Esophagus squamous epithelium (tissue), 5 donors: ENCODE measurements at regions not wholly inside any gene's neighbourhood (a gene's known extent, or its start where the extent isn't known, plus 50 kb on each side); places are given as distances from the start of the nearest gene placed in this dataset.

Experiments
- DNase-seq: peaks from one replicate; lab custom pipeline; 2025; lab: John Stamatoyannopoulos, UW
- H3K27ac ChIP-seq, 4 donors: fragments of 200-600 bp; sonication (generic); one replicate each; pipeline ENCODE4 v1.5.1; 2016 to 2019; ENCODE audit warnings: mild to moderate bottlenecking in 1 of 4
- H3K27me3 ChIP-seq, 4 donors: fragments of 200-600 bp; sonication (generic); 1 replicate in 3 of 4; 2 replicates in 1 of 4; pipeline versions ENCODE4 v1.5.1 to v1.6.0; 2017 to 2021; ENCODE audit warnings: antibody characterized with exemption in 1 of 4
- H3K36me3 ChIP-seq, 3 donors: fragments of 200-600 bp; sonication (generic); one replicate each; pipeline ENCODE4 v1.5.1; 2016 to 2019
- H3K4me1 ChIP-seq, 3 donors: fragments of 200-600 bp; sonication (generic); one replicate each; pipeline ENCODE4 v1.5.1; 2017 to 2019
- H3K4me3 ChIP-seq, 4 donors: fragments of 200-600 bp; sonication (generic); 1 replicate in 3 of 4; 2 replicates in 1 of 4; pipeline ENCODE4 v1.5.1; 2016 to 2019; ENCODE audit warnings: mild to moderate bottlenecking in 2 of 4, moderate library complexity in 1 of 4
- H3K9me3 ChIP-seq, 3 donors: fragments of 200-600 bp; sonication (generic); one replicate each; pipeline ENCODE4 v1.5.1; 2016 to 2019
- CTCF ChIP-seq, 6 experiments: fragments of 450-650 bp in 4 of 6; fragments of 200-600 bp in 2 of 6; sonication (generic) in 2 of 6; IDR thresholded peaks; one replicate each; pipeline ENCODE4 v1.5.1; 2016 to 2019; ENCODE audit warnings: antibody characterized with exemption in 6 of 6, mild to moderate bottlenecking in 4 of 6, moderate library complexity in 4 of 6
- POLR2A ChIP-seq, 4 donors: fragments of 450-650 bp; IDR thresholded peaks; one replicate each; pipeline ENCODE4 v1.6.1; 2017; ENCODE audit warnings: antibody characterized with exemption in 4 of 4, mild to moderate bottlenecking in 4 of 4, moderate library complexity in 3 of 4
- WGBS, 2 donors: methylation state at CpG; one replicate each; pipeline ENCODE4 v1.1.5; 2018; 5-methylcytosine and 5-hydroxymethylcytosine counted together
- intact Hi-C: fragments of 100-400 bp; cut with DNase I; formaldehyde crosslinking; loops from one replicate; pipeline ENCODE4 v1.15.0; 2022
- donor health status: DM: yes; HTN: yes; CAD: no.

GRCh38 chr12:105935106-105935505 is 203.6 kb downstream of the NUAK1 start:
- no peaks in the 10 kb centered on the region for H3K9me3 ChIP-seq
- DNase-seq: no peak
- H3K36me3 ChIP-seq: no peaks in the 10 kb centered on the region
- intact Hi-C loops: no loop called here
- no peak overlapping the region for H3K27ac ChIP-seq
- 63 to 68% methylated on average over 6 of the region's 6 CpGs for WGBS, 2 donors
- H3K27me3 ChIP-seq: no peaks in the 10 kb centered on the region
- H3K4me1 ChIP-seq: peaks cover 4 to 47% (median 9%) of the 10 kb centered on the region in 3 donors
- no peak for TF ChIP-seq CTCF (IDR thresholded peaks at IDR 0.05)
- no peak for TF ChIP-seq POLR2A (IDR thresholded peaks at IDR 0.05)
- H3K4me3 ChIP-seq: no peak overlapping the region

GRCh38 chr12:105935981-105936380 is 202.8 kb downstream of the NUAK1 start:
- WGBS, 2 donors: 65 to 84% methylated on average over 3 of the region's 3 CpGs
- peaks cover 4 to 47% (median 9%) of the 10 kb centered on the region in 3 donors for H3K4me1 ChIP-seq
- no peak for TF ChIP-seq POLR2A (IDR thresholded peaks at IDR 0.05)
- TF ChIP-seq CTCF (IDR thresholded peaks at IDR 0.05): no peak

GRCh38 chr12:105936496-105936895 is 202.3 kb downstream of the NUAK1 start:
- H3K36me3 ChIP-seq: no peaks in the 10 kb centered on the region
- no peak overlapping the region for H3K4me3 ChIP-seq
- intact Hi-C loops: no loop called here
- WGBS, 2 donors: 83% methylated on average over 1 of the region's 1 CpG; no CpG with 5 or more reads in 1 of the 2 donors
- no peaks in the 10 kb centered on the region for H3K27me3 ChIP-seq
- TF ChIP-seq POLR2A (IDR thresholded peaks at IDR 0.05) (no peak), CTCF (IDR thresholded peaks at IDR 0.05) (no peak)
- DNase-seq: no peak
- H3K9me3 ChIP-seq: no peaks in the 10 kb centered on the region
- H3K27ac ChIP-seq: no peak overlapping the region
- H3K4me1 ChIP-seq: peaks cover 4 to 47% (median 9%) of the 10 kb centered on the region in 3 donors

More at GRCh38 chr12:105935981-105936380, 202.8 kb downstream of the NUAK1 start:
- H3K4me3 ChIP-seq: no peak overlapping the region
- no peaks in the 10 kb centered on the region for H3K9me3 ChIP-seq
- H3K27ac ChIP-seq: no peak overlapping the region
- no peaks in the 10 kb centered on the region for H3K27me3 ChIP-seq
- no peaks in the 10 kb centered on the region for H3K36me3 ChIP-seq
- intact Hi-C loops: no loop called here
- no peak for DNase-seq

- WGBS, 2 donors: 40 to 63% methylated on average over 1 of the region's 1 CpG
- H3K27ac ChIP-seq: no peak overlapping the region
- intact Hi-C loops: no loop called here
- H3K4me3 ChIP-seq: no peak overlapping the region
- no peak for DNase-seq
- TF ChIP-seq POLR2A (IDR thresholded peaks at IDR 0.05) (no peak), CTCF (IDR thresholded peaks at IDR 0.05) (no peak)
- H3K9me3 ChIP-seq: no peaks in the 10 kb centered on the region
- H3K4me1 ChIP-seq: peaks cover 4 to 47% (median 9%) of the 10 kb centered on the region in 3 donors
- no peaks in the 10 kb centered on the region for H3K36me3 ChIP-seq
- H3K27me3 ChIP-seq: no peaks in the 10 kb centered on the region
Measured at GRCh38 chr12:105937009-105937408, 201.7 kb downstream of the NUAK1 start.

- H3K4me1 ChIP-seq: peaks cover 0 to 46% (median 3%) of the 10 kb centered on the region in 3 donors
- H3K27me3 ChIP-seq: no peaks in the 10 kb centered on the region
- no peak overlapping the region for H3K4me3 ChIP-seq
- intact Hi-C loops: no loop called here
- no peak for DNase-seq
- no peaks in the 10 kb centered on the region for H3K9me3 ChIP-seq
- H3K27ac ChIP-seq: no peak overlapping the region
- no peaks in the 10 kb centered on the region for H3K36me3 ChIP-seq
- 49 to 58% methylated on average over 3 of the region's 3 CpGs for WGBS, 2 donors
- no peak for TF ChIP-seq CTCF (IDR thresholded peaks at IDR 0.05)
- no peak for TF ChIP-seq POLR2A (IDR thresholded peaks at IDR 0.05)
Measured at GRCh38 chr12:105939181-105939721, 199.5 kb downstream of the NUAK1 start.
